GM18868 (cell line): ENCODE measurements at regions not wholly inside any gene's neighbourhood (a gene's known extent, or its start where the extent isn't known, plus 50 kb on each side); places are given as distances from the start of the nearest gene placed in this dataset.
"Not testable (repeated sequence)": the region's sequence is repeated elsewhere in the genome, so short reads cannot be mapped to it uniquely, and the experiment has no call there.

ENCODE experiments used
- ATAC-seq: cut with Tn5 transposase; IDR thresholded peaks from one replicate; pipeline ENCODE4 v1.9.1; 2021; ENCODE audit warnings: mild to moderate bottlenecking, moderate library complexity; ENCODE audit not compliant: unreplicated experiment

DNA sequence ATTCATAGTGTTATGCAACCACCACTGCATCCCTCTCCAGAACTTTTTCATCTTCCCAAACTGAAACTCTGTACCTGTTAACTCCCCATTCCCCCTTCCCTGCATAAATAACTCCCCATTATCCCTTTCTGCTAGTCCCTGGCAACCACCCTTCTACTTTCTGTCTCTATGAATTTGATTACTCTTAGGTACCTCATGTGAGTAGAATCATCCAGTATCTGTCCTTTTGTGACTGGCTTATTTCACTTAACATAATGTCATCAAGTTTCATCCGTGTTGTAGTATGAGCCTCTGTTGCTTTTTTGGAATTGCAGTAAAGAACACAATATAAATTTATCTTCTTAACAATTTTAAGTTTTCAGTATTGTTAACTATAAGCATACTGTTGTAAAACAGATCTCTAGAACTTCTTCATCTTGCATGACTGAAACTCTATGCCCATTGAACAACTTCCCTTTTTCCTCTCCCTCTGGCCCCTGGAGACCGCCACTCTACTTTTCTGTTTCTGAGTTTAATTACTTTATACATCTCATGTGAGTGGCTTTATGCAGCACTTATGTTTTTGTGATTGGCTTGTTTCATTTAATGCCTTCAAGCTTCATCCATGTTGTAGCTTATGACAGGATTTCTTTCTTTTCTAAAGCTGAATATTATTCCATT is 87.3 kb upstream of the ABCC4 start:
- ATAC-seq = peak; percentile 58

- no peak for ATAC-seq
Observed at GRCh38 chr13:95391362-95391761, 90.1 kb upstream of the ABCC4 start.

DNA sequence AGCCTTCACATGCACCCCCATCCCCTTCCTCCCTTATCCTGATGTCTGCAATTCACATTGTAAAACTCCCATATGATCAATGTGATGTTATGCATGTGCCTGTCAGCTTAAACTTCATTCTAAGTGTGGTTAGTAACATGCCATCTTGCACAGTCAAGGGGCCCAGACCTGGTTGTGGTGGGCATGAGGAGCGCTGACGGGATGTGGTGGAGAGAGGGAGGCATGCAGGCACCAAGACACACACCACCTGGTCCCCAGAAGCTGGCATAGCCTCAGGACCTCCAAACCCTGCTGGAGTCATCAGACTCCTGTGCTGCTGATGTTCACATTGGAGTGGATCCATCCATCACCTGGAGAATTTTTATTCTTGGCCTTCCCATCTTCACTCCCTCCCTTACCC is 90.5 kb upstream of the ABCC4 start:
- ATAC-seq = no peak

DNA sequence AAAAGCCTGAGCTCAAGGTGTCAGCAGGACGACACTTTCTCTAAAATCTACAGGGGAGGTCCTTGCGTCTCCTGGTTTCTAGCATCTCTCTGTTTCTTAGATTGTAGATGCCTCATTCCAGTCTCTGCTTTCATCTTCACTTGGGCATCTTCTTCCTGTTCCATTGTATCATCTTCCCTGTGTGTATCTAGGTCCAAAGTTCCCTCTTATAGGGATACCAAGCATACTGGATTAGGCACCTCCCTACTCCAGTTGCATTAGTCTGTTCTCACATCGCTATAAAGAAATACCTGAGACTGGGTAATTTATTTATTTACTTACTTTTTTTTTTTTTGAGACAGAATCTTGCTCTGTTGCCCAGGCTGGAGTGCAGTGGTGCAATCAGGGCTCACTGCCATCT is 91.3 kb upstream of the ABCC4 start:
- no peak for ATAC-seq

GRCh38 chr13:95403349-95404140 is 102.3 kb upstream of the ABCC4 start:
- ATAC-seq = peak; percentile 8

- ATAC-seq = peak; percentile 89
Observed at GRCh38 chr13:95404141-95404882, 103.1 kb upstream of the ABCC4 start.

GRCh38 chr13:95406176-95406575 is 104.9 kb upstream of the ABCC4 start:
- no peak for ATAC-seq

DNA sequence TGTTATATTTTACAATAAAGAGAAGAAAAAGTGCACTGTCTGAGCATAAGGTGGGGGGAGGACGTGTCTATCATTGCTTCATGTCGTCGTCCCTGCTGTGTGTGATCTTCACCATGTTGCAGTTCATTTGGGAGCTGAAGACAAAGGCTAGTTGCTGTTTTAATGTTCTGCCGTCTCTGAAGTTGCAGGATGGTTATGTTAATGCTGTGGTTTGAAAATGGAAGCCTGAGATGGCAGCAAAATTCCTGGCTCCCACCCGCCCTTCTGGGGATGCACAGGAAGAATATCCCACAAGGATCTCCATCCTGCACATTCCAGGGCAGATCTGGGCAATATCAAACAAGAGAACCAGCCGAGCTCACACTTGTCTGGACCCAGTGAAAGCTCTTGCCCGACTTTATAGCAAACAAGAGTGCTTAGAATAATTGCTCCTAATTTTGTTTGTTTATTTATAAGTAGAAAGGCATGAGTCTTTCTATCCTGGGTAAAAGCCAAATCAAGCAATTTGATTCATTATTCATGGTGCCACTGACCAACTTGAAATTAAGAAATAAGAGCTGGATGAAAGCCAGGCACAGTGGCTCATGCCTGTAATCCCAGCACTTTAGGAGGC is 110.3 kb upstream of the ABCC4 start:
- no peak for ATAC-seq

DNA sequence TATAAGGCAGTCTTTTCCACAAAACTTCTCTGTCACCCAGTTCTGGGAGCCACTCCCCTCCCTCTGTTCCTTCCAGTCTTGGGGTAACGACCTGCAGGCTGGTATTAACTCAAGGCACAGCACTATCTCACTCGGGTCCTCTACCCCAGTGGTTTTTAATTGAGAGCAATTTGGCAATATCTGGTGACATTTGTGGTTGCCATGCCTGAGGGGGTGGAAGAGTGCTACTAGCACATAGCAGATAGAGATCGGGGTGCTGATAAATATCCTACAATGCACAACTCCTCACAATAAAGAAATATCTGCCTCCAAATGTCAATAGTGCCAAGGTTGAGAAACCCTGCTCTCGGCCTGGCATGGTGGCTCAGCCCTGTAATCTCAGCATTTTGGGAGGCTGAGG is 117.7 kb upstream of the ABCC4 start:
- no peak for ATAC-seq

- peak; percentile 49 for ATAC-seq
Observed at GRCh38 chr13:95420501-95420900, 119.2 kb upstream of the ABCC4 start.

DNA sequence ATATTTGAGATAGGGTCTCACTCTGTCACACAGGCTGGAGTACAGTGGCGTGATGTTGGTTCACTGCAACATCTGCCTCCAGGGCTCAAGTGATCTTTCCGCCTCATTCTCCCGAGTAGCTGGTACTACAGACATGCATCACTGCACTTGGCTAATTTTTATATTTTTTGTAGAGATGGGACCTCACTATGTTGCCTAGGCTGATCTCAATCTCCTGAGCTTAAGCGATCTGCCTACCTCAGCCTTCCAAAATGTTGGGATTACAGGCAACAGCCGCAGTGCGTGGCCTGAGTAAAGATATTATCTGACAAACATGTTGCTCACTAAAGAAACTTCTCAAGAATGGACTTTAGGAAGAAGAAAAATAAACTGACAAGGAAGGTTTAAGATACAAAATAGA is 125.4 kb upstream of the ABCC4 start:
- ATAC-seq = no peak

GRCh38 chr13:95430525-95430924 is 122.0 kb upstream of the CLDN10 start:
- ATAC-seq = not testable (repeated sequence)

- ATAC-seq = no peak
Observed at GRCh38 chr13:95432141-95432540, 120.4 kb upstream of the CLDN10 start.

GRCh38 chr13:95433537-95433936 is 119.0 kb upstream of the CLDN10 start:
- ATAC-seq = no peak

DNA sequence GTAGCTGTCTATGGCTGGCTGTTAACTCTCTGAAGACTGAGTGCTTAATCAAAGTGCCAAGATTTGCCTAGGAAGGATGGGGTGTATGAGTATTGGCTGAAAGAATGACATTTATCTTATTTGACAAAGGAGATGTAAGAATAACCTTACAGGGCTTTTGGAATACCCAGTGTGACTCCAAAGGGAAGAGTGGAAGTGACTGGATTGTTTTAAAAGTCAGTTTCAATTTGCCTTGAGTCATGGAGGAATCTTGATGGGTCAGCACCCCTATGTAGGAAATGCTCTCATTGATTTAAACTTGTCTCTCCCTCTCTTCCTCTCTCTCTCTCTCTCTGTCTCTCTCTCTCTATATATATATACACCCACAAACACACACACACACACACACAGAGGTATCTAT is 118.4 kb upstream of the CLDN10 start:
- ATAC-seq = no peak

GRCh38 chr13:95437561-95437960 is 115.0 kb upstream of the CLDN10 start:
- no peak for ATAC-seq

- ATAC-seq = no peak
Observed at GRCh38 chr13:95438297-95438696, 114.2 kb upstream of the CLDN10 start.

DNA sequence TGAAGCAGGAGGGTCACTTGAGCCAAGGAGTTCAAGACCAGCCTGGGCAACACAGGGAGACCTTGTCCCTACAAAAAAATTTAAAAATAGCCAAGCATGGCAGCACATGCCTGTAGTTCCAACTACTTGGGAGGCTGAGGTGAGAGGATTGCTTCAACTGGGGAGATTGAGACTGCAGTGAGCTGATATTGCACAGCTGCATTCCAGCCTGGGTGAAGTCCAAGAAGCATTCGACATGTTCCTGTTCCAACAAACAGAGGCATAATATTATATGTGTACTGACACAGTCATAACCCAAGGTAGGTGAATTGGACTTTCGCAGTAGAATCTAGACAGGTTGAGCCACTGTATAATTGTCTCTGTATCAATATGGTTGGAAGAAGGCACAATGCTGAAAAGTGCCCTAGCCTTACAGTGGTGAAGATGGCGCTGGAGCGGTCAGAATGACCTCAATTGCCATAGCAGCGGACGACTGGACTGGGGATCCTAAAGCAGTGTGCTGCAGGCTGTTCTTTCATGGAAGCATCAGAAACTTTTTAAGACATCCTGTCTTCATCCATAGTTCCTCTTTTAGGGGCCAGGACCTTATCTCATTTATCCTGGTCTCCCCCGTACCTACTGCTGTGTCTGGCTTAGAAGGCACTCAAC is 112.0 kb upstream of the CLDN10 start:
- ATAC-seq = no peak

- no peak for ATAC-seq
Observed at GRCh38 chr13:95441326-95441725, 111.2 kb upstream of the CLDN10 start.

DNA sequence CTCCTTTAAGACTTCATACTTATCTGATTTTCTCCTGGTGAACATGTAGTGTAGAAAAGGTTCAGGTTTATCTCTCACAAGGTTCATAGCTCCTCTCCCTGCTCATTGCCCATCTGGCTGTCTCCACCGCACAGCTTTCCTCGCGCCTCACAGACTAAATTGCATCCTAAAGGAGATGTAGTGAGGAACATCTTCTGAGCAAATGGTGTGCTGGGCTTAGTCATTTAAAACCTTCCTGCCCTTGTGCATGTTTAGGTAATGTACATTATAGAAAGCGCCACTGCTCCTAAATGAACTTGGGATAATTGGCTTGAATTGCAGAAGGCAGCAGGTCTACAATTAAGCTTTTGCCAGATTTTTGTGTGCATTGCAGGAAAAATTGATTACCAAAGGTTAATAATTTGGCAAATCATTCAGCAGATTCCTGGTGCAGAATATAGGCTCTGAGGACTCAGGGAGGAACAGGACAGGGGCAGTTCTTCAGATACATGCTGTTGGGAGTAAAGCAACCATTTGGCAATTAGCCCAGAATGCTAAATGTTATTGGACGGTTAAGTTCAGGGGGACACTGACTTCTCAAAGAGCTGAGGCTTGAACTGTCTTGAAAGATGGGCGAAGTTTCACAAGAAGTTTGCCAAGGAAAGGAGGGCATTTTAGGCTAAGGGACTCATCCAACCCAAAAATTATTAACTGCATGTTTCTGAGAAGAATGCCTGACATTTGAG is 108.4 kb upstream of the CLDN10 start:
- no peak for ATAC-seq
